ENCODE measurements at regions not wholly inside any gene's neighbourhood (a gene's known extent, or its start where the extent isn't known, plus 50 kb on each side); places are given as distances from the start of the nearest gene placed in this dataset.

- TF ChIP-seq, protein P1, sequence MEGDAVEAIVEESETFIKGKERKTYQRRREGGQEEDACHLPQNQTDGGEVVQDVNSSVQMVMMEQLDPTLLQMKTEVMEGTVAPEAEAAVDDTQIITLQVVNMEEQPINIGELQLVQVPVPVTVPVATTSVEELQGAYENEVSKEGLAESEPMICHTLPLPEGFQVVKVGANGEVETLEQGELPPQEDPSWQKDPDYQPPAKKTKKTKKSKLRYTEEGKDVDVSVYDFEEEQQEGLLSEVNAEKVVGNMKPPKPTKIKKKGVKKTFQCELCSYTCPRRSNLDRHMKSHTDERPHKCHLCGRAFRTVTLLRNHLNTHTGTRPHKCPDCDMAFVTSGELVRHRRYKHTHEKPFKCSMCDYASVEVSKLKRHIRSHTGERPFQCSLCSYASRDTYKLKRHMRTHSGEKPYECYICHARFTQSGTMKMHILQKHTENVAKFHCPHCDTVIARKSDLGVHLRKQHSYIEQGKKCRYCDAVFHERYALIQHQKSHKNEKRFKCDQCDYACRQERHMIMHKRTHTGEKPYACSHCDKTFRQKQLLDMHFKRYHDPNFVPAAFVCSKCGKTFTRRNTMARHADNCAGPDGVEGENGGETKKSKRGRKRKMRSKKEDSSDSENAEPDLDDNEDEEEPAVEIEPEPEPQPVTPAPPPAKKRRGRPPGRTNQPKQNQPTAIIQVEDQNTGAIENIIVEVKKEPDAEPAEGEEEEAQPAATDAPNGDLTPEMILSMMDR (conservative IDR thresholded peaks at IDR 0.05; ENCODE audit: low read length), result no peak
- no peak for TF ChIP-seq EZH2phosphoT487 (IDR thresholded peaks at IDR 0.05; ENCODE audit: borderline replicate concordance)
These were observed 417.6 kb upstream of the MAOA start for GRCh38 chrX:43238461-43238945.
